ENCODE measurements at regions not wholly inside any gene's neighbourhood (a gene's known extent, or its start where the extent isn't known, plus 50 kb on each side); places are given as distances from the start of the nearest gene placed in this dataset.

DNA sequence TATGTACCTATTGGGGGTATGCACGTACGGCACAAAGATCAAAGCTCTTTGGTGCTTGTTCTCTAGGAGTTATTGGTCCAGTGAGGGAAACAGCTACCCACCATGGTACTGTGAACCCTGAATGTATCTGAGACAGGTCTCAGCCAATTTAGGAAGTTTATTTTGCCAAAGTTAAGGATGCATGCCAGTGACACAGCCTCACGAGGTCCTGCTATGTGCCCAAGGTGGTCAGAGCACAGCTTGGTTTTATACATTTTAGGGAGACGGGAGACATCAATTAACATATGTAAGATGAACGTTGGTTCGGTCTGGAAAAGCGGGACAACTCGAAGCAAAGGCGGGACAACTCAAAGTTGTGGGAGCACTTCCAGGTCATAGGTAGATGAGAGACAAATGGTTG is 75.8 kb downstream of the SOWAHC start:
- no peak overlapping the region for H2BK120ac ChIP-seq (ENCODE audit: low read depth, low read length)
- no peaks in the 10 kb centered on the region for H3K9me1 ChIP-seq (ENCODE audit: insufficient read depth, low read length)
- H3K9ac ChIP-seq (ENCODE audit: low read depth, low read length), result no peak overlapping the region
- H2AK9ac ChIP-seq (replicated peaks; ENCODE audit: low read depth, low read length, poor library complexity), result no peak overlapping the region
- WGBS, 2 experiments (ENCODE audit: extremely low coverage in 2 of 2, insufficient read length in 1 of 2), result 71% methylated on average over 4 of the region's 9 CpGs; no CpG with 5 or more reads in 1 of the 2 experiments
- H3K18ac ChIP-seq (ENCODE audit: low read depth, low read length), result no peak overlapping the region
- dilution Hi-C loops (cut with HindIII; ENCODE audit: low sequenced_read_pairs, unreplicated experiment) (no loop called here), intact Hi-C loops (cut with micrococcal nuclease) (no loop called here), in situ Hi-C loops (cut with MboI; ENCODE audit: low sequenced_read_pairs) (no loop called here)
- peaks cover 5% of the 10 kb centered on the region for H3K27me3 ChIP-seq (ENCODE audit: control insufficient read depth, insufficient read depth, low read length)
- BruUV-seq (replicated peaks), result no TSS peak
- no peak overlapping the region for H3K23ac ChIP-seq (ENCODE audit: low read depth, low read length)
- DNase-seq, result no peak
- H3K56ac ChIP-seq (ENCODE audit: extremely low read depth, insufficient read depth, low read length), result no peak overlapping the region
- H2AFZ ChIP-seq (replicated peaks; ENCODE audit: low read length, poor library complexity), result no peak overlapping the region
- H2BK5ac ChIP-seq (ENCODE audit: low read depth, low read length, poor library complexity, severe bottlenecking), result no peak overlapping the region
- H3K9me3 ChIP-seq (ENCODE audit: control insufficient read depth, insufficient read depth, low read length), result no peaks in the 10 kb centered on the region
- no peak overlapping the region for H3K4me3 ChIP-seq (ENCODE audit: insufficient read depth, low read depth, low read length)
- H4K20me1 ChIP-seq (ENCODE audit: insufficient read depth, low read length), result no peaks in the 10 kb centered on the region
- no peak overlapping the region for H3K14ac ChIP-seq (replicated peaks; ENCODE audit: low read depth, low read length)
- POLR2A ChIA-PET (ENCODE audit: unreplicated experiment), result no interaction called here
- no peak for ATAC-seq (ENCODE audit: low read depth)
- H2AK5ac ChIP-seq (ENCODE audit: low read depth, low read length), result no peak overlapping the region
- H3K4me1 ChIP-seq (ENCODE audit: control insufficient read depth, insufficient read depth, low read length), result peaks cover 4% of the 10 kb centered on the region; the same call in 1 of the 2 replicates
- no peak overlapping the region for H2BK20ac ChIP-seq (ENCODE audit: low read depth, low read length)
- H3K79me1 ChIP-seq (ENCODE audit: low read depth in 1 of 2, low read length in 2 of 2), result no peaks in the 10 kb centered on the region
- H3K27ac ChIP-seq (ENCODE audit: insufficient read depth, low read length), result no peak overlapping the region
- CTCF ChIA-PET, result no interaction called here
- no peak overlapping the region for H3K4me2 ChIP-seq (ENCODE audit: low read depth, low read length)
- no peaks in the 10 kb centered on the region for H3K36me3 ChIP-seq (ENCODE audit: control insufficient read depth, insufficient read depth, low read length)
- no peak overlapping the region for H4K8ac ChIP-seq (ENCODE audit: low read depth in 2 of 2, low read length in 2 of 2)
- H2BK15ac ChIP-seq (ENCODE audit: low read depth, low read length), result no peak overlapping the region
- TF ChIP-seq CEBPB (IDR thresholded peaks at IDR 0.05; ENCODE audit: low read depth, low read length), result no peak
- no peak for TF ChIP-seq CHD1 (IDR thresholded peaks at IDR 0.05; ENCODE audit: low read depth, low read length)
- TF ChIP-seq MAZ (IDR thresholded peaks at IDR 0.05; ENCODE audit: borderline replicate concordance, low read depth, low read length), result no peak
- TF ChIP-seq FOS (IDR thresholded peaks at IDR 0.05; ENCODE audit: low read depth, low read length), result no peak
- no peak for TF ChIP-seq RFX5 (IDR thresholded peaks at IDR 0.05; ENCODE audit: low read depth, low read length)
- no peak for TF ChIP-seq POLR2A (IDR thresholded peaks at IDR 0.05; ENCODE audit: low read depth, low read length)
- TF ChIP-seq RAD21 (IDR thresholded peaks at IDR 0.05; ENCODE audit: low read length), result no peak
- no peak for TF ChIP-seq NFE2L2 (IDR thresholded peaks at IDR 0.05; ENCODE audit: low read depth, low read length)
- no peak for TF ChIP-seq RCOR1 (IDR thresholded peaks at IDR 0.05; ENCODE audit: insufficient replicate concordance, low read length)
- TF ChIP-seq, protein P1, sequence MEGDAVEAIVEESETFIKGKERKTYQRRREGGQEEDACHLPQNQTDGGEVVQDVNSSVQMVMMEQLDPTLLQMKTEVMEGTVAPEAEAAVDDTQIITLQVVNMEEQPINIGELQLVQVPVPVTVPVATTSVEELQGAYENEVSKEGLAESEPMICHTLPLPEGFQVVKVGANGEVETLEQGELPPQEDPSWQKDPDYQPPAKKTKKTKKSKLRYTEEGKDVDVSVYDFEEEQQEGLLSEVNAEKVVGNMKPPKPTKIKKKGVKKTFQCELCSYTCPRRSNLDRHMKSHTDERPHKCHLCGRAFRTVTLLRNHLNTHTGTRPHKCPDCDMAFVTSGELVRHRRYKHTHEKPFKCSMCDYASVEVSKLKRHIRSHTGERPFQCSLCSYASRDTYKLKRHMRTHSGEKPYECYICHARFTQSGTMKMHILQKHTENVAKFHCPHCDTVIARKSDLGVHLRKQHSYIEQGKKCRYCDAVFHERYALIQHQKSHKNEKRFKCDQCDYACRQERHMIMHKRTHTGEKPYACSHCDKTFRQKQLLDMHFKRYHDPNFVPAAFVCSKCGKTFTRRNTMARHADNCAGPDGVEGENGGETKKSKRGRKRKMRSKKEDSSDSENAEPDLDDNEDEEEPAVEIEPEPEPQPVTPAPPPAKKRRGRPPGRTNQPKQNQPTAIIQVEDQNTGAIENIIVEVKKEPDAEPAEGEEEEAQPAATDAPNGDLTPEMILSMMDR (conservative IDR thresholded peaks at IDR 0.05; ENCODE audit: low read depth, low read length), result no peak
- no peak for TF ChIP-seq SMC3 (IDR thresholded peaks at IDR 0.05; ENCODE audit: low read depth, low read length)
- no peak for TF ChIP-seq MAFK (IDR thresholded peaks at IDR 0.05; ENCODE audit: low read depth, low read length)
- TF ChIP-seq, protein P2, sequence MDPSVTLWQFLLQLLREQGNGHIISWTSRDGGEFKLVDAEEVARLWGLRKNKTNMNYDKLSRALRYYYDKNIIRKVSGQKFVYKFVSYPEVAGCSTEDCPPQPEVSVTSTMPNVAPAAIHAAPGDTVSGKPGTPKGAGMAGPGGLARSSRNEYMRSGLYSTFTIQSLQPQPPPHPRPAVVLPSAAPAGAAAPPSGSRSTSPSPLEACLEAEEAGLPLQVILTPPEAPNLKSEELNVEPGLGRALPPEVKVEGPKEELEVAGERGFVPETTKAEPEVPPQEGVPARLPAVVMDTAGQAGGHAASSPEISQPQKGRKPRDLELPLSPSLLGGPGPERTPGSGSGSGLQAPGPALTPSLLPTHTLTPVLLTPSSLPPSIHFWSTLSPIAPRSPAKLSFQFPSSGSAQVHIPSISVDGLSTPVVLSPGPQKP (IDR thresholded peaks at IDR 0.05; ENCODE audit: borderline replicate concordance, low read depth, low read length), result no peak
- TF ChIP-seq MXI1 (IDR thresholded peaks at IDR 0.05; ENCODE audit: borderline replicate concordance, low read depth, low read length), result no peak
- TF ChIP-seq, protein P3, sequence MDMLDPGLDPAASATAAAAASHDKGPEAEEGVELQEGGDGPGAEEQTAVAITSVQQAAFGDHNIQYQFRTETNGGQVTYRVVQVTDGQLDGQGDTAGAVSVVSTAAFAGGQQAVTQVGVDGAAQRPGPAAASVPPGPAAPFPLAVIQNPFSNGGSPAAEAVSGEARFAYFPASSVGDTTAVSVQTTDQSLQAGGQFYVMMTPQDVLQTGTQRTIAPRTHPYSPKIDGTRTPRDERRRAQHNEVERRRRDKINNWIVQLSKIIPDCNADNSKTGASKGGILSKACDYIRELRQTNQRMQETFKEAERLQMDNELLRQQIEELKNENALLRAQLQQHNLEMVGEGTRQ (IDR thresholded peaks at IDR 0.05; ENCODE audit: low read depth, low read length), result no peak
- H3K4ac ChIP-seq (ENCODE audit: low read depth, low read length), result no peak overlapping the region
- no peak overlapping the region for H4K5ac ChIP-seq (ENCODE audit: low read depth, low read length)
- H4K91ac ChIP-seq (ENCODE audit: insufficient read depth, low read depth, low read length), result no peak overlapping the region

Measured in IMR-90 (cell line).